Adrenal gland (tissue), 5 donors: ENCODE measurements at regions not wholly inside any gene's neighbourhood (a gene's known extent, or its start where the extent isn't known, plus 50 kb on each side); places are given as distances from the start of the nearest gene placed in this dataset.

Source experiments
- POLR2A ChIP-seq, 2 donors: fragments of 450-650 bp; IDR thresholded peaks; one replicate each; pipeline ENCODE4 v1.6.1; 2017; ENCODE audit warnings: antibody characterized with exemption in 2 of 2, mild to moderate bottlenecking in 2 of 2, moderate library complexity in 1 of 2
- TF ChIP-seq, protein P1 (sequence below), 6 experiments: fragments of 450-650 bp in 4 of 6; fragments of 200-600 bp in 2 of 6; sonication (generic) in 1 of 6; IDR thresholded peaks; 1 replicate in 5 of 6; 2 replicates in 1 of 6; pipeline versions ENCODE4 v1.5.1 to v1.8.0; 2016 to 2021; ENCODE audit warnings: antibody characterized with exemption in 6 of 6, mild to moderate bottlenecking in 2 of 6, moderate library complexity in 1 of 6
- donor health status: DM: no; HTN: no; CAD: no.

DNA sequence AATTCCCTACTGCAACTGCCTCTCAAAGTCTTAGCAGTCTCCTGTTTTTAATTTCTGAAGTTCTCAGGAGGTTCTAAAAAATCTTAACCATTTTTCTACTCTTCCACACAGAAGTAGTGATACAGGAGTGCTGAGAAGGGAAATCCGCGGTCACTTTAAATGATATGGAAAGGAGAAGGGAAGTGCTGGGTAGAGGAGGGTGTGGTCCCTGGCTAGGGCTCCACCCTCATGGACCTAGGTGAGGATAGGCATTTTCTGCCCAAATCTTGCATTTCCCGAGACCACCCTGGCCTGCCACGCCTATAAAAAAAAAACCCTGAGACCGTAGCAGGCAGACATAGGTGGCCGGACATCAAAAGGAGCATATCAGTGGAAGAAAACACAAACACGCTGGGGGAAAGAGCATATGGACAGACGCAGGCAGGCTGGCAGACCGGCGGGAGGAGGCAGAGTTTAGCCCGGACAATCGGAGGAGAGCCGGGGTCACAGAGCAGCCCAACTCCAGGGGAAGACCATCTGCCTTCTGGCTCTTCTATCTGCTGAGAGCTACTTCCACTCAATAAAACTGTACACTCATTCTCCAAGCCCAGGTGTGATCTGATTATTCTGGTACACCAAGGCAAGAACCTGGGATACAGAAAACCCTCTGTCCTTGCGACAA is 85.7 kb downstream of the POU3F4 start:
- TF ChIP-seq, protein P1, sequence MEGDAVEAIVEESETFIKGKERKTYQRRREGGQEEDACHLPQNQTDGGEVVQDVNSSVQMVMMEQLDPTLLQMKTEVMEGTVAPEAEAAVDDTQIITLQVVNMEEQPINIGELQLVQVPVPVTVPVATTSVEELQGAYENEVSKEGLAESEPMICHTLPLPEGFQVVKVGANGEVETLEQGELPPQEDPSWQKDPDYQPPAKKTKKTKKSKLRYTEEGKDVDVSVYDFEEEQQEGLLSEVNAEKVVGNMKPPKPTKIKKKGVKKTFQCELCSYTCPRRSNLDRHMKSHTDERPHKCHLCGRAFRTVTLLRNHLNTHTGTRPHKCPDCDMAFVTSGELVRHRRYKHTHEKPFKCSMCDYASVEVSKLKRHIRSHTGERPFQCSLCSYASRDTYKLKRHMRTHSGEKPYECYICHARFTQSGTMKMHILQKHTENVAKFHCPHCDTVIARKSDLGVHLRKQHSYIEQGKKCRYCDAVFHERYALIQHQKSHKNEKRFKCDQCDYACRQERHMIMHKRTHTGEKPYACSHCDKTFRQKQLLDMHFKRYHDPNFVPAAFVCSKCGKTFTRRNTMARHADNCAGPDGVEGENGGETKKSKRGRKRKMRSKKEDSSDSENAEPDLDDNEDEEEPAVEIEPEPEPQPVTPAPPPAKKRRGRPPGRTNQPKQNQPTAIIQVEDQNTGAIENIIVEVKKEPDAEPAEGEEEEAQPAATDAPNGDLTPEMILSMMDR (IDR thresholded peaks at IDR 0.05): no peak
- no peak for TF ChIP-seq POLR2A (IDR thresholded peaks at IDR 0.05)
